Fibroblast of the aortic adventitia (primary cell): ENCODE measurements at regions not wholly inside any gene's neighbourhood (a gene's known extent, or its start where the extent isn't known, plus 50 kb on each side); places are given as distances from the start of the nearest gene placed in this dataset.
A peak's percentile ranks its signal among the peaks of the same experiment; 100 is the strongest.

Source experiments
- DNase-seq: peaks from one replicate; pipeline ENCODE4 v3.0.0-alpha.2; 2010; ENCODE audit warnings: low read depth
- H3K4me3 ChIP-seq: 2 replicates; pipeline ENCODE4 v1.5.1; 2011; ENCODE audit warnings: low read depth, mild to moderate bottlenecking, control low read depth, low read length, moderate library complexity
- TF ChIP-seq, protein P1 (sequence below): IDR thresholded peaks from 2 replicates; pipeline ENCODE4 v1.5.1; 2011; ENCODE audit warnings: mild to moderate bottlenecking, low read length, control low read depth, inconsistent platforms; ENCODE audit not compliant: insufficient read depth

DNA sequence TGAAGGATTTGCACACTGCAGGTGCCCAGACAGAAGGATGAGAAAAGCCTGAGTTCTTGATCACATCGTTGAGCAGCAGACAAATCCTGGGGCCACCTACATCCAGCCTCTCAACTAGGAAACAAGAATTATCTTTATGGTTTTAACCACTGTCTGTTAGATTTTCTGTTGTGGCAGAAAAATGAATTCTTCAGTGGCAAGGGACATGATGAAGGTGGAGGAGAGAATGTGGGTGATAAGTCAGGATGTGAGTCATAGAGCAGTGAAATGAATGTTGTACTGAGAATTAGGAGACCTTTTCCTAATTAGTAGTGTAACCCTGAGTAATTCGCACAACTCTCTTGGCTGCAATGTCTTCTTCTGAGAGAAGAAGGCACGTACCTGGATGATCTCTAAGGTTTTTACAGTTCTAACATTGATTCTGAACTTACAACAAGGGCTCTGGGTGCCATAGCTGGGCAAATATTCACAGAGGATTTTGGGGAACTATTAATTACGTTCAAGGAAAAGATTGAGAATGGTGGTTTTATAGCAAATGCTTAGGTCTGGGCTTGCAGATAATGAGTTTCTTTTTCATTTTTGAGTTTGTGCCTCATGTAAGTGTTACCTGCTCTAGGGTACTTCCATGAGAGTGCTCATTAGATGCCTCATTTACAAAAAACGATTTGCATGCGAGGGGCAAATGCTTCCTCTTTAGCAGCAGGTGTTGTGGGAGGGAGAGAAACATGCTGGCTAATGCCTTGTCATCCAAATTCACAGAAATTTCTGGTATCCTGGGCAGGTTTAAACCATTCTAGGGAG, 111.0 kb upstream of the KL start:
- TF ChIP-seq, protein P1, sequence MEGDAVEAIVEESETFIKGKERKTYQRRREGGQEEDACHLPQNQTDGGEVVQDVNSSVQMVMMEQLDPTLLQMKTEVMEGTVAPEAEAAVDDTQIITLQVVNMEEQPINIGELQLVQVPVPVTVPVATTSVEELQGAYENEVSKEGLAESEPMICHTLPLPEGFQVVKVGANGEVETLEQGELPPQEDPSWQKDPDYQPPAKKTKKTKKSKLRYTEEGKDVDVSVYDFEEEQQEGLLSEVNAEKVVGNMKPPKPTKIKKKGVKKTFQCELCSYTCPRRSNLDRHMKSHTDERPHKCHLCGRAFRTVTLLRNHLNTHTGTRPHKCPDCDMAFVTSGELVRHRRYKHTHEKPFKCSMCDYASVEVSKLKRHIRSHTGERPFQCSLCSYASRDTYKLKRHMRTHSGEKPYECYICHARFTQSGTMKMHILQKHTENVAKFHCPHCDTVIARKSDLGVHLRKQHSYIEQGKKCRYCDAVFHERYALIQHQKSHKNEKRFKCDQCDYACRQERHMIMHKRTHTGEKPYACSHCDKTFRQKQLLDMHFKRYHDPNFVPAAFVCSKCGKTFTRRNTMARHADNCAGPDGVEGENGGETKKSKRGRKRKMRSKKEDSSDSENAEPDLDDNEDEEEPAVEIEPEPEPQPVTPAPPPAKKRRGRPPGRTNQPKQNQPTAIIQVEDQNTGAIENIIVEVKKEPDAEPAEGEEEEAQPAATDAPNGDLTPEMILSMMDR: no peak
- DNase-seq: no peak
- no peak overlapping the region for H3K4me3 ChIP-seq

DNA sequence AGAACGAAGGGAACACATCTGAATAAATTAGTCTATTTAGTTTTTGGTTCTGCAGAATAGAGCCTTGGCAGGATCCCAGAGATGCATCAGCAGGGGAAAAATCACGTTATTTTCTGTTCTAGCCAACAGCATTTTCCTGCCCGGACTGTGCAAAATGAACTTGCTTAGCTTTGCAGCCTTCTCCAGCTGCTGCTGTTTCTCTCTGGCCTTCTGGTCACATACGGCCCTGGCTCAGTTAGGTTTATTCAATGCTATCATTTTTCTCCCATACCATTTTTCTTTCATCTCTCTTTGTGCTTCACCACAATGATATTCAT, 110.4 kb upstream of the KL start:
- no peak overlapping the region for H3K4me3 ChIP-seq
- DNase-seq: peak; percentile 64
- TF ChIP-seq, protein P1: no peak

DNA sequence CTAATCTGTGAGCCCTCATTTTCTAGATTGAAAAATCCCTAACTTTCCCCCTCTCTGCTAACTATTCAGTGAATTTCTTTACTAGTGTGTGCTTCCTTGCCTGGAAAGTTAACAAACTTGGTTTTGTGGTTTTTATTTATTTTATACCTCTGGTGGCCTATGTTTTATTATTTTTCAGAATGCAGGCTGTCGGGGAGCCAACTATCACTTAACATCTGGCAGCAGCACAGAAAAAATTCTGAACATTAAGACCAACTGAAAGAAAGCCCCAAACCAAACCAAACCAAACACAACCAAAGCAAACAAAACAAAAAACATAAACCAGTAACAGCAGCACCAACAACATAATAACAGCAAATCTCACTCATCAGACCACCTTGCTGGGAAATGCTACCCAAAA, 109.0 kb upstream of the KL start:
- TF ChIP-seq, protein P1: no peak
- DNase-seq: no peak
- no peak overlapping the region for H3K4me3 ChIP-seq

DNA sequence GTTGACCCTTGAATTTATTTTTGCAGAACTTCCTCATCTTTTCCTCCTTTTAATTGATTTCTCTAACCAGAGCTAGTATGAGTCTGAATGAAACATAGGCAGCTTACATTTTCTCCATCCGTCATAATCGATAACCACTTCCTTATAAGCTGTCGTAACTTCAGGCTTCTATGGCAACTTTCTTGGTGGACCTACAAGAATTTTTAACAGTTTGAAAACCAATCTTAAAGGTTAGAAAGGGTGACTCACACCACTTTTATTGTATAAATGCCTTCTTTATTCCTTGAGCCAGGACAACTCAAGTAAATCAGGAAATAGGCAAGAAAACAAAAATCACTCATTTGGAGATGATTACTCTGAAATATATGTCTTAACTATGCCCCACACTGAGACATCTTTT, 105.7 kb upstream of the KL start:
- H3K4me3 ChIP-seq: no peak overlapping the region
- peak; percentile 18 for DNase-seq
- TF ChIP-seq, protein P1: no peak

DNA sequence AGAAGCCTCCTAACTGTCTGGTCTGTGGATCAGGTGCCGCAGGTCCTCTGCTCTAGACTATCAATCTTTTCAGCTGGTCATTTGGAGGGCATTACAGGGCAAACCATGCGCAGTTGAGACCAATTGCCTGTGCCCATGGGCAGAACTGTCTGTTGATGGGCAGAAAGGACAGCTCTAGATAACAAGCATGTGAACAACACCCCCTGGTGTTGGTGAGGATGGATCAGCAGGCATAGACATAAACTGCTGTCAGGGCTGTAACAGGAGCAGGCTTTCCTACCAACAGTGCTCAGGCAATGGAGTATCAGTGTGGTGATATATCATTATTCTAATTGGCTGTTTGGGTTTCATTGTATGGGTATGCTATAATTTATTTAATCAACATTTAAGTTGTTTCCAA, 104.7 kb upstream of the KL start:
- TF ChIP-seq, protein P1: peak; percentile 21
- peak; percentile 26 for DNase-seq
- no peak overlapping the region for H3K4me3 ChIP-seq

DNA sequence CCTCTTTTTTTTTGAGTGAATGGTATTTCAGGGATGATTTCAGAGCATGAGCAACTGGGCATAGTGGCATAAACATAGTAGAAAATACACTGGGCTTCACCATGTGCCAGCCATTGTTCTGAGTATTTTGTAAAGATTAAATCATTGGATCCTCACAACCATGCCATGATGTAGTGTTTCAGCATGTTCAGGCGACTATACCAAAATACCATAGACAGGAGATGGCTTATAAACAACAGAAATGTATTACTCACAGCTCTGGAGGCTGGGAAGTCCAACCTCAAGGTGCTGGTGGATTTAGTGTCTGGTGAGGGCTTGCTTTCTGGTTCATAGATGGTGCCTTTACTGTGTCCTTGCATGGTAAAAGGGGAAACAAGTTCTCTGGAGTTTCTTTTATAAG, 101.5 kb upstream of the KL start:
- TF ChIP-seq, protein P1: no peak
- DNase-seq: no peak
- no peak overlapping the region for H3K4me3 ChIP-seq

DNA sequence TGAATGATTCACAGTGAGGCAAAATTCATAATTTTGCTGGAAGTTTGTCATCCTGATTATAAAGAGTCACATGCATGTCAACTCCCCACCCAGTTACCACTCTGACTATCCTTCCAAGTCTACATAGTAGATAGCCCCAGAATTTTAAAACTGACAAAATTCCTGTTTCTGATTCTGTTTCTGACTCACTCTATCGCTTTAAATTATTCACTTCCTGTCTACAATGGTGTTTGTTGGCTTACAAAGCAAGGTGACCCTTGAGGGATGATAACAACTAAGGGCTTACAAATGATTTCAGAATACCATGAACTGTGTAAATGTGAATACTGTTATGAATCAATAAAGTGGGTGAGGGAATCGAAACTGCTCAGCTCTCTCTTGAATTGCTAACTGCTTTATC, 98.7 kb upstream of the KL start:
- DNase-seq: peak; percentile 49
- TF ChIP-seq, protein P1: no peak
- H3K4me3 ChIP-seq: no peak overlapping the region
